H1 (cell line): ENCODE measurements at regions not wholly inside any gene's neighbourhood (a gene's known extent, or its start where the extent isn't known, plus 50 kb on each side); places are given as distances from the start of the nearest gene placed in this dataset.

Experiments
- CTCF ChIA-PET: fragments of 300-600 bp; sonication (Branson Sonifier 250); formaldehyde crosslinking; loops from one replicate; lab custom pipeline; 2021; ENCODE audit not compliant: partially characterized antibody; lab: Charles Lee
- POLR2A ChIA-PET: fragments of 300-600 bp; sonication (Branson Sonifier 250); formaldehyde crosslinking; loops from one replicate; lab custom pipeline; 2021; ENCODE audit warnings: inconsistent platforms; ENCODE audit not compliant: partially characterized antibody; lab: Charles Lee
- DNase-seq, 2 experiments: peaks; one replicate each; pipeline versions ENCODE4 v3.0.0 to v3.0.0-alpha.2; 2010 to 2022; ENCODE audit warnings: low spot score in 2 of 2, low read depth in 1 of 2, mixed read lengths in 1 of 2
- FAIRE-seq: peaks from 2 replicates; lab custom pipeline; 2011; peaks lifted over from hg19 to GRCh38; lab: Jason Lieb, UNC
- H2AFZ ChIP-seq: 2 replicates; pipeline ENCODE4 v1.8.1; 2012; ENCODE audit warnings: low read length, inconsistent platforms
- H2AK5ac ChIP-seq: 2 replicates; pipeline ENCODE4 v1.6.1; 2013; ENCODE audit warnings: low read depth, low read length
- H2BK120ac ChIP-seq: replicated peaks from 2 replicates; pipeline ENCODE3; 2013; ENCODE audit warnings: low read depth, low read length, inconsistent platforms
- H2BK12ac ChIP-seq: 2 replicates; pipeline ENCODE4 v1.6.1; 2013; ENCODE audit warnings: low read depth, low read length
- H2BK15ac ChIP-seq: 2 replicates; pipeline ENCODE4 v1.6.1; 2013; ENCODE audit warnings: low read length
- H2BK20ac ChIP-seq: 2 replicates; pipeline ENCODE4 v1.6.1; 2013; ENCODE audit warnings: low read length
- H2BK5ac ChIP-seq: 2 replicates; pipeline ENCODE4 v1.6.1; 2013; ENCODE audit warnings: low read depth, low read length
- H3K14ac ChIP-seq: 2 replicates; pipeline ENCODE4 v1.6.1; 2013; ENCODE audit warnings: inconsistent platforms; ENCODE audit not compliant: insufficient read length
- H3K18ac ChIP-seq: 2 replicates; pipeline ENCODE4 v1.6.1; 2013; ENCODE audit warnings: low read length; ENCODE audit errors: extremely low read depth
- H3K23ac ChIP-seq: 2 replicates; pipeline ENCODE4 v1.6.1; 2013; ENCODE audit warnings: inconsistent platforms; ENCODE audit not compliant: insufficient read length
- H3K23me2 ChIP-seq: 2 replicates; pipeline ENCODE4 v1.6.1; 2013; ENCODE audit warnings: low read depth, low read length
- H3K27ac ChIP-seq: 2 replicates; pipeline ENCODE4 v1.6.1; 2011; ENCODE audit warnings: low read depth, low read length, inconsistent platforms
- H3K27me3 ChIP-seq, 4 experiments: replicated peaks in 1 of 4; 1 replicate in 1 of 4; 2 replicates in 3 of 4; pipeline versions ENCODE4 v1.6.1 to v1.8.1; 2011 to 2013; ENCODE audit warnings: low read length in 3 of 4, mild to moderate bottlenecking in 3 of 4, inconsistent platforms in 2 of 4, mixed read lengths in 2 of 4, moderate library complexity in 1 of 4; ENCODE audit not compliant: control insufficient read depth in 3 of 4, insufficient read depth in 3 of 4; ENCODE audit errors: extremely low read depth in 1 of 4
- H3K36me3 ChIP-seq, 4 experiments: 2 replicates each; pipeline versions ENCODE4 v1.6.1 to v1.8.1; 2011 to 2013; ENCODE audit warnings: mild to moderate bottlenecking in 4 of 4, low read length in 3 of 4, moderate library complexity in 2 of 4, control low read depth in 1 of 4, inconsistent platforms in 1 of 4; ENCODE audit not compliant: insufficient read depth in 4 of 4, control insufficient read depth in 2 of 4
- H3K4ac ChIP-seq: replicated peaks from 2 replicates; pipeline ENCODE3; 2013; ENCODE audit warnings: low read length, low read depth, mixed read lengths, inconsistent platforms; ENCODE audit not compliant: insufficient read length
- H3K4me1 ChIP-seq, 4 experiments: replicated peaks in 1 of 4; 1 replicate in 1 of 4; 2 replicates in 3 of 4; pipeline versions ENCODE4 v1.6.1 to v1.8.1; 2011 to 2013; ENCODE audit warnings: low read length in 3 of 4, inconsistent platforms in 2 of 4, mixed read lengths in 1 of 4; ENCODE audit not compliant: insufficient read depth in 4 of 4, control insufficient read depth in 3 of 4
- H3K4me2 ChIP-seq, 2 experiments: 2 replicates each; pipeline versions ENCODE4 v1.6.1 to v1.8.1; 2011 to 2013; ENCODE audit warnings: low read depth in 2 of 2, low read length in 2 of 2, control low read depth in 1 of 2, inconsistent platforms in 1 of 2, mild to moderate bottlenecking in 1 of 2; ENCODE audit not compliant: insufficient read depth in 1 of 2
- H3K4me3 ChIP-seq, 4 experiments: fragments of 200-600, 300-600 bp in 1 of 4; sonication (generic), shearing (Covaris generic), sonication (Bioruptor Twin) in 1 of 4; 2 replicates each; pipeline versions ENCODE4 v1.5.1 to v1.8.1; 2011 to 2016; ENCODE audit warnings: low read length in 4 of 4, low read depth in 3 of 4, control low read depth in 2 of 4, inconsistent platforms in 2 of 4, mild to moderate bottlenecking in 2 of 4, mixed read lengths in 1 of 4, moderate library complexity in 1 of 4; ENCODE audit not compliant: insufficient read depth in 2 of 4; ENCODE audit errors: extremely low read depth in 1 of 4
- H3K56ac ChIP-seq: replicated peaks from 2 replicates; pipeline ENCODE3; 2013; ENCODE audit warnings: low read depth, mild to moderate bottlenecking, mixed read lengths, low read length, inconsistent platforms; ENCODE audit not compliant: insufficient read length
- H3K79me1 ChIP-seq: 2 replicates; pipeline ENCODE4 v1.6.1; 2013; ENCODE audit warnings: low read depth, low read length, control low read depth
- H3K79me2 ChIP-seq, 2 experiments: 2 replicates each; pipeline versions ENCODE4 v1.6.1 to v1.8.1; 2012 to 2013; ENCODE audit warnings: low read length in 2 of 2, mild to moderate bottlenecking in 2 of 2, inconsistent platforms in 1 of 2; ENCODE audit not compliant: insufficient read depth in 2 of 2, control insufficient read depth in 1 of 2
- H3K9ac ChIP-seq, 4 experiments: replicated peaks in 1 of 4; 1 replicate in 1 of 4; 2 replicates in 3 of 4; pipeline versions ENCODE4 v1.6.1 to v1.8.1; 2011 to 2013; ENCODE audit warnings: low read depth in 3 of 4, low read length in 3 of 4, control low read depth in 2 of 4, mild to moderate bottlenecking in 2 of 4, moderate library complexity in 2 of 4, inconsistent platforms in 1 of 4; ENCODE audit errors: extremely low read depth in 1 of 4
- H3K9me3 ChIP-seq, 2 experiments: 2 replicates each; pipeline versions ENCODE4 v1.6.1 to v1.8.1; 2012 to 2013; ENCODE audit warnings: mild to moderate bottlenecking in 2 of 2, moderate library complexity in 2 of 2, control low read depth in 1 of 2, inconsistent platforms in 1 of 2, low read depth in 1 of 2, low read length in 1 of 2, mixed read lengths in 1 of 2; ENCODE audit not compliant: insufficient read depth in 2 of 2
- H4K20me1 ChIP-seq, 2 experiments: replicated peaks in 1 of 2; 2 replicates each; pipeline versions ENCODE3 to v1.8.1; 2011 to 2013; ENCODE audit warnings: inconsistent platforms in 2 of 2, low read length in 2 of 2, mild to moderate bottlenecking in 1 of 2; ENCODE audit not compliant: insufficient read depth in 2 of 2, control insufficient read depth in 1 of 2
- H4K5ac ChIP-seq: 2 replicates; pipeline ENCODE4 v1.6.1; 2013; ENCODE audit warnings: low read length, low read depth, mixed read lengths, inconsistent platforms; ENCODE audit not compliant: insufficient read length
- H4K8ac ChIP-seq: 2 replicates; pipeline ENCODE4 v1.8.0; 2013; ENCODE audit warnings: mild to moderate bottlenecking, moderate library complexity, low read length, inconsistent platforms; ENCODE audit not compliant: insufficient read depth; ENCODE audit errors: extremely low read depth
- H4K91ac ChIP-seq: replicated peaks from 2 replicates; pipeline ENCODE3; 2013; ENCODE audit warnings: low read length, mixed read lengths, inconsistent platforms; ENCODE audit not compliant: insufficient read length
- PHF8 ChIP-seq: fragments of 200-600 bp; sonication (generic); conservative IDR thresholded peaks from 2 replicates; pipeline ENCODE4 v1.7.1; 2012; ENCODE audit warnings: low read depth, mild to moderate bottlenecking, inconsistent platforms, low read length, moderate library complexity
- POLR2A ChIP-seq, 2 experiments: IDR thresholded peaks; 1 replicate in 1 of 2; 2 replicates in 1 of 2; pipeline ENCODE4 v1.6.1; 2011; ENCODE audit warnings: low read depth in 2 of 2, low read length in 2 of 2, mild to moderate bottlenecking in 2 of 2; ENCODE audit errors: control extremely low read depth in 1 of 2
- SIRT6 ChIP-seq: IDR thresholded peaks from one replicate; pipeline ENCODE4 v1.7.1; 2012; ENCODE audit warnings: low read length, inconsistent platforms
- SIX5 ChIP-seq: IDR thresholded peaks from 2 replicates; pipeline ENCODE4 v1.6.1; 2011; ENCODE audit warnings: mild to moderate bottlenecking, low read depth, low read length
- WGBS, 2 experiments: shearing (Covaris generic) in 1 of 2; methylation state at CpG; one replicate each; pipeline versions ENCODE4 v1.1.6 to v1.1.7; 2013 to 2015; ENCODE audit warnings: low lambda C conversion rate in 2 of 2, mixed read lengths in 2 of 2, inconsistent platforms in 1 of 2, low coverage in 1 of 2, missing lambda C conversion rate in 1 of 2; ENCODE audit not compliant: insufficient replicate concordance in 2 of 2, insufficient coverage in 1 of 2, insufficient read length in 1 of 2; ENCODE audit errors: extremely low coverage in 1 of 2, missing lambda C conversion rate in 1 of 2; 5-methylcytosine and 5-hydroxymethylcytosine counted together

DNA sequence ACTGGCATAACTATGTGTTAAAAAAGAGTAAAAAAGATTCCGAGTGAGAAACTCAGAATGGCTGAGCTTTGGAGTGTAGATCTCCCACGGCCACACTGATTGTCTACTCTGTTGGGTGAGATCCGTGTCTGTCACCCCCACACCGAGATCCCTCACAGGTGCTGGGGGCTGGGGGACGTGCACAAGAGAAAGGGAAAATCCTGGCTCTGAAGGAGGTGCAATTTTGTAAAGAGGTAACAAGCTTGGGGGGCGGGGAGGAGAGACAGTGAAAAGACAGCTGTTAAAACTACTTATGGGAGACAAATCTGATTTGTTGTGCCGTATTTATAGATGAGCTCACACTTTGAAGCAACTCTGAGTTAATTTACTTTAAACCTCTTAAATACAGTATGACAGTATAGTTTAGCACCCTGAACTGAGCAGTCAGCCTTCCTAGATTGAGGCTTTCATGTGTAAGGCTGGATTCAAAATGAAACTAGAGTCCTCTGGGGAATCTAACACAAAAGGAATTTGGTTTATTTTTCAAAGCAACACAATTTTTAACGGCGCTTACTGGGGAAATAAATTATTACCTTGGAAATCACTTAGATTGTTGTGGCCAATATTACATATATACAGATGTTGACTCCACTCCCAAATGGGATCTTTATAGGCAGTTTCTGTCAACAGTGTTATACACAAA lies 167.4 kb upstream of the RGS6 start:
- Histone ChIP-seq H2AK5ac (no peak overlapping the region), H3K23me2 (no peaks in the 10 kb centered on the region; the same call in 1 of the 2 replicates), H3K4me3 (no peak overlapping the region), H2BK12ac (no peak overlapping the region), H4K8ac (no peak overlapping the region), H3K4me2 (no peak overlapping the region), H3K36me3 (no peaks in the 10 kb centered on the region), H4K20me1 (no peaks in the 10 kb centered on the region), H3K9me3 (no peaks in the 10 kb centered on the region), H2BK5ac (no peak overlapping the region), H3K79me2 (no peaks in the 10 kb centered on the region), H4K5ac (no peak overlapping the region), H3K14ac (no peak overlapping the region), H4K91ac (no peak overlapping the region), H3K27me3 (no peaks in the 10 kb centered on the region), H3K23ac (no peak overlapping the region), H3K9ac (no peak overlapping the region), H3K4me1 (peaks cover 0 to 4% (median 2%) of the 10 kb centered on the region in 4 experiments; a peak in 1 of 7 replicates), H3K4ac (no peak overlapping the region), H2AFZ (peak overlapping the region; percentile 61), H2BK15ac (no peak overlapping the region), H3K56ac (no peak overlapping the region), H3K18ac (no peak overlapping the region; the same call in 1 of the 2 replicates), H3K79me1 (no peaks in the 10 kb centered on the region), H3K27ac (no peak overlapping the region), H2BK20ac (no peak overlapping the region), H2BK120ac (no peak overlapping the region)
- CTCF ChIA-PET = interaction anchor here (1.0 to 1.3 kb wide), 2 partner anchors 12 to 90 kb away, joined by 3 to 5 read pairs; no protein-coding TSS in a partner anchor
- no peak for FAIRE-seq
- TF ChIP-seq POLR2A (IDR thresholded peaks at IDR 0.05; ENCODE audit: control extremely low read depth in 1 of 2, low read depth in 2 of 2, low read length in 2 of 2) = no peak
- no peak for TF ChIP-seq SIX5
- TF ChIP-seq PHF8 = no peak
- TF ChIP-seq SIRT6 = no peak
- POLR2A ChIA-PET = no interaction called here
- WGBS, 2 experiments = 79% methylated on average over 9 of the region's 9 CpGs; no CpG with 5 or more reads in 1 of the 2 experiments
- DNase-seq = no peak
